ENCODE measurements at regions not wholly inside any gene's neighbourhood (a gene's known extent, or its start where the extent isn't known, plus 50 kb on each side); places are given as distances from the start of the nearest gene placed in this dataset.

GRCh38 chr1:60268451-60268850, 194.9 kb upstream of the C1orf87 start:
- ATAC-seq (ENCODE audit: low read depth) (no peak), DNase-seq (no peak)
- intact Hi-C loops (cut with micrococcal nuclease): no loop called here
- Mint-ChIP-seq H3K9me3 (peaks cover 3% of the 10 kb centered on the region), H3K4me1 (no peaks in the 10 kb centered on the region), H3K27ac (no peak overlapping the region), H3K36me3 (ENCODE audit: low read depth) (no peaks in the 10 kb centered on the region), H3K27me3 (no peaks in the 10 kb centered on the region), H3K4me3 (no peak overlapping the region)
- TF ChIP-seq CTCF (IDR thresholded peaks at IDR 0.05): no peak
- ChIA-PET CTCF (no interaction called here), POLR2A (no interaction called here)

GRCh38 chr1:60265560-60266535, 192.3 kb upstream of the C1orf87 start:
- no peaks in the 10 kb centered on the region for H3K27me3 Mint-ChIP-seq
- no peak overlapping the region for H3K27ac Mint-ChIP-seq
- no peak for TF ChIP-seq CTCF (IDR thresholded peaks at IDR 0.05)
- peaks cover 3% of the 10 kb centered on the region for H3K9me3 Mint-ChIP-seq
- no peak overlapping the region for H3K4me3 Mint-ChIP-seq
- intact Hi-C loops (cut with micrococcal nuclease): no loop called here
- POLR2A ChIA-PET: no interaction called here
- no peaks in the 10 kb centered on the region for H3K36me3 Mint-ChIP-seq (ENCODE audit: low read depth)
- DNase-seq (no peak), ATAC-seq (ENCODE audit: low read depth) (no peak)
- no peaks in the 10 kb centered on the region for H3K4me1 Mint-ChIP-seq
- CTCF ChIA-PET: no interaction called here

- ChIA-PET CTCF (no interaction called here), POLR2A (no interaction called here)
- no peak for DNase-seq
- H3K9me3 Mint-ChIP-seq: no peaks in the 10 kb centered on the region
- no peaks in the 10 kb centered on the region for H3K4me1 Mint-ChIP-seq
- intact Hi-C loops (cut with micrococcal nuclease): no loop called here
- no peak overlapping the region for H3K27ac Mint-ChIP-seq
- no peak overlapping the region for H3K4me3 Mint-ChIP-seq
- H3K36me3 Mint-ChIP-seq (ENCODE audit: low read depth): no peaks in the 10 kb centered on the region
- no peaks in the 10 kb centered on the region for H3K27me3 Mint-ChIP-seq
- ATAC-seq (ENCODE audit: low read depth): no peak
- no peak for TF ChIP-seq CTCF (IDR thresholded peaks at IDR 0.05)
Measured at GRCh38 chr1:60262701-60263100, 189.1 kb upstream of the C1orf87 start.

- CTCF ChIA-PET: no interaction called here
Measured at GRCh38 chr1:60257531-60257930, 184.0 kb upstream of the C1orf87 start.

More at GRCh38 chr1:60257531-60257930, 184.0 kb upstream of the C1orf87 start:
- Mint-ChIP-seq H3K27ac (no peak overlapping the region), H3K27me3 (no peaks in the 10 kb centered on the region), H3K4me1 (no peaks in the 10 kb centered on the region), H3K36me3 (ENCODE audit: low read depth) (no peaks in the 10 kb centered on the region), H3K4me3 (no peak overlapping the region), H3K9me3 (no peaks in the 10 kb centered on the region)
- DNase-seq (no peak), ATAC-seq (ENCODE audit: low read depth) (no peak)
- POLR2A ChIA-PET: no interaction called here
- intact Hi-C loops (cut with micrococcal nuclease): no loop called here
- TF ChIP-seq CTCF (IDR thresholded peaks at IDR 0.05): no peak
